ENCODE measurements at regions not wholly inside any gene's neighbourhood (a gene's known extent, or its start where the extent isn't known, plus 50 kb on each side); places are given as distances from the start of the nearest gene placed in this dataset.
"Not testable (repeated sequence)": the region's sequence is repeated elsewhere in the genome, so short reads cannot be mapped to it uniquely, and the experiment has no call there.

DNA sequence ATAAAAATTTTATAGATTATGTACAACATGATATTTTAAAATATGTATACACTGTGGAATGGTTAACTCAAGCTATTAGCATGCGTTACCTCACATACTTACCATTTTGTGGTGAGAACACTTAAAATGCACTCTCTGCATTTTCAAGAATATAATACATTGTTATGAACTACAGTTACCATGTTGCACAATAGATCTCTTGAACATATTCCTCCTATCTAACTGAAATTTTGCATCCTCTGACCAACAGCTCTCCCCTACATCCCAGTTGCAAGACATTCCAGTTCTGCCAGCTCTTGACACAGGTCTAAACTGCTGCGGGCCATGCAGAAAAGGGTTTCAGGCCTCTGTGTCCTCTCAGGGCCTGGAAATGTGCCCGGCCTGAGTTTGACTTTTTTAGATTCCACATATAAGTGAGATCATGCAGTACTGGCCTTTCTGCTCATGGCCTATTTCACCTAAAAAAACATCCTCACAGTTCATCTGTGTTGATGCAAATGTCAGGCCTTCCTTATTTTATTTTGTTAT lies 113.7 kb downstream of the CDCA7 start:
- no peak for DNase-seq

DNA sequence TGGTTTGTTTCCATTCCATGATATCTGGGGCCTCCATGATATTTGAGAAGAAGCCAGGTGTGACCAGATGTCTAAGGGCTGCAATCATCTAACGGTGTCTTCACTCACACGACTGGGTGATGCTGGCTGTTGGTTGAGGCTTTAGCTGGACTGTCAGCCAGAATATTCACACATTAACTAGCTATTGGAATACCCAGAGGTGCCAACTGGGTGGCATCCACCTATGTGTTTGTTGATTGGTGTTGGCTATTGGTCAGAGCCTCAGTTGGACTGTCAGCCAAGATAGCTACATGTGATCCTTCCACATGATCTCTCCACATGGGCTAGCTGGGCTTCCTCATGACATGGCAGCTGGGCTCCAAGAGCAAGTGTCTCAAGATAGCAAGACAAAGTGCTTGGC lies 117.4 kb downstream of the CDCA7 start:
- no peak for DNase-seq

DNA sequence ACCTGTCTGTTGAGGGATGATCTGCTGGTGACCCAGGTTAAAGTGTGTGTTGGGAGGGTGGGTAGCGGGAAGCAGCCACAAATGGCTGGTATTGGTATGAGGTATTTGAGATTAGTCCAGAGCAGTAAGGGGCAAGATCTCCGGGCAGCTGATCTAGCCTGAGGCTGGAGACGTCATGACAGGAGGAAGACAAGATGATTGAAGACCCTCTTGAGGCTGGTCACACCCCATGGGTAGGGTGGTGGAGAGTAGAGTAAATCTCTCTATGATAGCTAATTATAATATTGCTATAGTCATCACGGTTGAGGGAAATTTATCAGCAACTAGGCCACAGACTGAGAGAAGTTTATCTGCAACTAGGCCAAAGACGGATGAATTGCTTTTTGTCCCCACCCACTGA lies 128.5 kb downstream of the CDCA7 start:
- no peak for DNase-seq

DNA sequence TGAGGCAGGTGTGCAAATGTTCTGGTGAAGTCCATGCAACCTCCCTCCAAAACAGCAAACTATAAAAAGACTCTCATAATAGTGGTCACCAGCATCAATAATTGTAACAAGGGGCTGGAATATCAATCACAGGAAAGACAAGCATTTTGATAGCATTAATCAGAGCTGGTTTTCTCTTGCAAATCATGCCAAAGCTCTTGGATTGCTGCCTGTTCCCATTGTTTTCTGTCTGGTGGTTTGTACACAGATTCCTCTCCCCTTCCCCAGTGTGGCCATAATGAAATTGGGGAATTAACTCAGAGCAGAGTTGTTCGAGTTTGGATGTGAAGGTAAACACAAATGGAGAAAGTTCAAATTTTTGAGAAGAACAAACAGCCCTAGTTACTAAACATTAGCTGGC lies 134.2 kb downstream of the CDCA7 start:
- no peak for DNase-seq

DNA sequence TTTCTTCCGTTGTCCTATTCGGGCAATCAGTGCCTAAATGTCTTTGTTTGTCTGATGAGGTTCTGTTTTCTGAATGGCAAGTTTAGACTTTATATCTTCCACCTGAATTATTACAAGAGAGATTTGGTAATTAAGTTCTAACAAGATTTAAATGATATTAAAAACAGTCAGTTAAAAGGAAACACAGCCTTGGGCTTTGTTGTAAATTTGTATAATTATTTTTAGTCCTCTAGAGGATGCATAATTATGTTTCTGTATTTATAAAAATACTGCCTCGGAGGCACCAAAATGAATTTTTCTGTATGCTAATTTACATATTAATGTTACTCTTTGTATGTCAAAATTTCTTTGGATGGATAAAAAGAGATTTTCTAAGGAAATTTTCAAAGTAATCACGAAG lies 136.7 kb downstream of the CDCA7 start:
- DNase-seq, result no peak

DNA sequence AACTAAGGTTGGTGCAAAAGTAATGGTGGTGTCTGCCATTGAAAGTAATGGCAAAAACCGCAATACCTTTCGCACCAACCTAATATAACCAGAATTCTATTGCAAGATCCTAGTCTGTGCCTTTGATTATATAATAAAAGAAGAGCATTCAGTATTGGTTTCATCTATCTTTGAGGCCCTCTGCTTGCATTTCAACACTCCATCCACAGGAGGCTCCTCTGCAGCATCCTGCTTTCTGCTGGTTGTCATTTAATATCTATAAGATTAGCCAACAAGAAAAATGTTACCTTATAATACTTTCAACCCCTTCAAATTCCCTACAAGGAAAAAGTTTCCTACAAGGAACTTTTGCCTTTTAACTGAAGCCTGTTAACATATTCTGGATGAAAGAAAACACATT lies 139.2 kb downstream of the CDCA7 start:
- no peak for DNase-seq

DNA sequence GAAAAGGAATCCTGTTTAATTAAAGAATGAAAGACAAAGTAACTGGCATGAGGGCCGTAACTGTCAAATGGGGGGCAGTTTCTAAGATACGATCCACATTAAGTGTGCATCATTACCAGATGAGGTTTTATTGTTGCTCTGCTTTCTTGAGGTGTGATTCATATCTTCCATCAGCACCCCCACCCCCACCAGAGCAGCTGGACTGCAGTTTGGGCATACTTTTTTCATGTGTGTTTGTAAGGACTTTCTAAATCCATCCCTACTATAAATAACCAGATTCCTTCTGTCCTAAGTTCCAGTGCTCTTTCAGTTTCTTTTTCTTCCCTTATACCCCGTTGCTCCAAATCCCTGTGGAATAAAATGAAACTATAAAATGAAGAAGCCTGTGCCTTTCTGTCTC lies 142.1 kb downstream of the CDCA7 start:
- no peak for DNase-seq

DNA sequence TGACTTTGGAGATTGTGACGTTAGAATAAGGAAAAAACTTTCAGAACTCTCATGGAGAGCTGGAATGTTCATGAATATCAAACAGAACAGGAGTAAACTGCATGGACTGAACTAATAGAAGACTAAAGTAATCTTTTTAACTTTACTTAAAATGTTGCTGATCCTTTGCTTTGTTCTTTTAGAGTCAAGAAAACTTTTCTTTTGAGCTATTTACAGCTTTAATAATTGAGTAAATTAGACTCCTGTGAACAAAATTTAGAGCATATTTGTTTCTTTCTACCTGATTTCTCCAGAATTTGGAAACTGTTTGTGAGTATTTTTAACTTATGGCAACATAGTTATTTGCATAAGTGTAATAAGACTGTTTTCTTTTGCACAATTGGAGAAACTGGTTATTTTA lies 146.3 kb downstream of the CDCA7 start:
- no peak for DNase-seq

DNA sequence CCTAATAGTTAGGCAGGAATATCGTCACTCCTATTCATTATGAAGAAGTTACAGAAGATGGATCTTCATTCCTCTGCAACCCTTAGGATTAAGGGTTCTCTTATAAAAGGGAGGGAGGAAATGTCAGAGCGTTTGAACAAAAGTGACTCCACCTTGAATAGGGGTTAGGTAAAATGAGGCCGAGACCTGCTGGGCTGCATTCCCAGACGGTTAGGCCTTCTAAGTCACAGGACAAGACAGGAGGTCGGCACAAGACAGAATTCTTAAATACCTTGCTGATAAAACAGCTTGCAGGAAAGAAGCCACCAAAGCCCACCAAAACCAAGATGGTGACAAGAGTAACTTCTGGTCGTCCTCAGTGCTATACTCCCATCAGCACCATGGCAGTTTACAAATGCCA lies 147.6 kb downstream of the CDCA7 start:
- no peak for DNase-seq

DNA sequence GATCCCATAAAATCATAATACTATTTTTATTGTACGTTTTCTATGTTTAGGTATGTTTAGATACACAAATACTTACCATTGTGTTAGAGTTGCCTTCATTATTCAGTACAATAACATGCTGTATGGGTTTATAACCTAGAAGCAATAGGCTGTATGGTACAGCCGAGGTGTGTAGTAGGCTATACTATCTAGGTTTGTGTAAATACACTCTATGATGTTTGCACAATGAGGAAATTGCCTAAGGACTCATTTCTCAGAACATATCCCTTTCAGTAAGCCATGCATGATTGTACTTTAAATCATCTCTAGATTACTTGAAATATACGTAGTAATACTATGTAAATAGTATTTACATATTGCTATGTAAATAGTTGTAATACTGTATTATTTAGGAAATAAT lies 156.7 kb downstream of the CDCA7 start:
- no peak for DNase-seq

DNA sequence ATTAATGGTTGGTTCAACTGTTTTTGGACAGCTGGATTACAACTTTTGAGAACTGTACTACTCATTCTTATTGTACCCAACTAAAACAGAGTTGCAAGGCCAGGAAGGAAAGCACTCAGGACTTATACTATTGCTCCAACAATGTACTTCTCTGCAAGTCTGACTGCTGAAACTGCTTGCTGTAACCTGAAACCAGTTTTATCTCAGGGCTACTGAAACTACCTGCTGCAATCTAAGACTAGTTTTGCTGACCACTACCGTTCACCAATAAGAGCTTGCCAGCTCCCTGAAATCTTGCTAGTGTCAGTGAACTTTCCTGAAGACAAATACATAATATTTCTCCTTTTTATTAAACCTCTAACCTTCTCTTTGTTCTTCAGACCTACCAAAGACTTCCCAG lies 157.3 kb downstream of the CDCA7 start:
- DNase-seq, result no peak

DNA sequence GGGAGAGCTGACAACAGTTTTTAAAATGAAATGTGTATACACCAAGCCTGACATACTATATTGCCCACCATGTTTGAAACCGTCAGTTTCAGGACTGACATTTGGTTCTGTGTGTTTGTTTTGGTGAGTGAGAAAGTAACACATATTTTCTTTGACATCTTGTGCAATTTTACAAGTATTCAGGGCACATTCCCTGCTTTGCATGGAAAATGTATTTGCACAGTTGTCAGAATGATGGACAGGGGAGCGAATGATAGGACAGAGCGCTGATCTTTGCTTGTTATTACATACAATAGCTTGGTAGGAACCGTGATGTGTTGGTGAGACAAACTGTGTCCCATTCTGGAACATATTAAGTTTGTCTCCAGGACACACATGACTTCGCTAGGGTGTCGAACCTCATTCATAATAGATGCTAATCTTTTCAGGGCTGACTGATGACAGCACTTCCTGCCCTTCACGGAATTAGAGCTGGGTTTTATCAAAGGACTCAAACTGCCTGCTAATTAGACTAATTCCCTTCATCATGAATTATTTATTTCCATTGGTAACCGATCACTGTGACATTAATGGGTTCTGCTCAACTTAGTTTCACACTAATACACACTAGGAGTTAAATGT lies 158.5 kb downstream of the CDCA7 start:
- DNase-seq, result no peak

DNA sequence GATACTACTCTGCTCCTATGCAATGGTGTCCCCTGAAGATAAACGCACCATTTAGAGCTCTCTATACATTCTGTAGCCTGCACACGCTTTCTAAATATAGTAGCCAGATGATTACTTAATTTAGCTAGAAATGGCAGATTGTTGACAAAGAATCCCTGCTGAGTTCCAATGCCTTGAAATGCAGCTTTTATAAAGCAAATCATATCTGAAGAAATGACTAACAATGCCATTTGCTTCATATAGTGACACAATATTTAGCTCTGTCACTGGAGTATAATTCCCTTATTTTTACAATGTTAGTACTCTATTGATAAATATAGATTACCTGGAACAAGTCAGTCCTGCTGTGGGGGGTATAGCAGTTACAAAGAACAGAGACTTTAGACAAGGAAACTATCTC lies 166.2 kb downstream of the CDCA7 start:
- DNase-seq, result no peak

DNA sequence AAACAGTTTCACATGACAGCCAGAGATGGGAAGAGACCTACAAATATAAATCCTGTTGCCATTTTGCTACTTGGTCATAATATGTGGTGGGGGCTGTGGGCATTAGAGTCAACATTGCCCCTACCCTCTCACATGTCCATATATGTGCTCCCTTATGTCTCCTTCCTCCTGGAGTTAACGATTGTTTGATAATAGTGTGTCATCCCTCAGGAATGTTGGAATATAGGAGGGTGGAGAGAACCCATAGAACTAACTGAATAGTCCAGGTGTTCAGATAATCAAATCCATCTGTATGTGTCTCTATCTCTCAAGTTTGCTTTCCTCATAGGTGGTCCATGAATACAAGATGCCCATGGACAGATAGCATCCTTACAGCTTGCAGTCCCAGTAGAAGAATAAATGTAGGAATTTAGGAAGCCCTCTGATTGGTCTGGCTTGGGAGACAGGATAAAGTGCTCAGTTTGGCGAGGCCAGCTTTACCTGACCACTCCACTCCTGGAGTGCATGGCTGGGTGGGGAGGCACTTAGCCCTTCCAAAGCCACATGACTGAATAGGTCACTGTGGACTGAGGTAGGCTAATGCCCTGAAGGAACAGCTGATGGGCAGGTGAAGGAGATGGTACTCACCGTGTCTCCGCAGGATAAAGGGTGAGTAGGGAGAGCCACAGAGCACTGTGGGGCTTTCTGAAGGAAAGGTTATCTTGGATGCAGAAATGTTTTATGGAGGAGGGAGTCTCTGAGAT lies 166.9 kb downstream of the CDCA7 start:
- DNase-seq, result no peak

DNA sequence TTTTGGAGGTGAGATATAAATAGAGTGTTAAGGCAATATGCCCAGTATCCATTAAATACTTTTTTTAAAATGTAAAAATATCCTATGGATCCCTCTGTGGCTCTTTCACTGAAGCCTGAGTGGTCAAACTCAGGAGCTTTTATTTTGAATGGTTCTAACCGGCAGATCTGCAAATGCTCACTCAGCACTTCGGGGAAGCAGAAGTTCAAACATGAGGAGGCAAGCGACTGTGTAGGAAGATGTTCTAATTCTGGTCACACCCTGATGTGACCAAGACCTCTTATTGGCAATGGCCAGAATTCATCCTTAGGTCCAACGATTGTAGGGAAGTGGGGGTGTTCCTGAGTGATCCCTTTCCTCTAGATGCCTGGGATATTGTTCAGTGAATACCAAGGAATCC lies 168.8 kb downstream of the CDCA7 start:
- DNase-seq, result no peak

DNA sequence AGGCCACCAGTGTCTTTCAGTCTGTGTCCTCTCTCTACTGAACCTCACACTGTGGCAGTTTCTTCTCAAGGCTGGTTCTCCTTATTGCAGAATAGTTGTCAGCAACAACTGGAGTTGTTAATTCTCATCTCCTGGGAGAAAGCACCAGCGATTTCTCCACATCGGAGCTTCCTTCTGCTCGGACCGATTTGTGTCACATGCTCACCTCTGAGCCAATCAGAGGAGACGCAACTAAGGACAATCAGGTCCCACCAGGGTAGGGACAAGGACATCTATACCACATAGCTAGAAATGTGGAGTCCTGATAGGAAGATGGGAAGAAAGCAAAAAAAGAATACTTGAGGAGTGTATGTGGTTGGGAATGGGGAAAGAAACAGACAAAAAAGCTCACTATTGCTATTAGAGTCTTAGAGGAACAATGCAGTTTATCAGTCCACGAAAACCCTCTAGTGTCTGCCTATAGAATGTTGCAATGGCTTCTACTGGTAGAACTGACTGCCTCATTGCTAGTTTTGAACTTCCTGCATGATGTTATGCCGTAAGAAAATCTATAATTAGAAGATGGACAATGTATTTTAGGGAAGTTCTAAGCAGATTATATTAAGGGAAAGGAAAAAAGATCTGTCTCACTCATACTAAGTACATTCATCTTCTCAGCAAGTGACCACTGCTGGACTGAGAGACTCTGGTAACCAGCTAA lies 169.7 kb downstream of the CDCA7 start:
- DNase-seq, result no peak

DNA sequence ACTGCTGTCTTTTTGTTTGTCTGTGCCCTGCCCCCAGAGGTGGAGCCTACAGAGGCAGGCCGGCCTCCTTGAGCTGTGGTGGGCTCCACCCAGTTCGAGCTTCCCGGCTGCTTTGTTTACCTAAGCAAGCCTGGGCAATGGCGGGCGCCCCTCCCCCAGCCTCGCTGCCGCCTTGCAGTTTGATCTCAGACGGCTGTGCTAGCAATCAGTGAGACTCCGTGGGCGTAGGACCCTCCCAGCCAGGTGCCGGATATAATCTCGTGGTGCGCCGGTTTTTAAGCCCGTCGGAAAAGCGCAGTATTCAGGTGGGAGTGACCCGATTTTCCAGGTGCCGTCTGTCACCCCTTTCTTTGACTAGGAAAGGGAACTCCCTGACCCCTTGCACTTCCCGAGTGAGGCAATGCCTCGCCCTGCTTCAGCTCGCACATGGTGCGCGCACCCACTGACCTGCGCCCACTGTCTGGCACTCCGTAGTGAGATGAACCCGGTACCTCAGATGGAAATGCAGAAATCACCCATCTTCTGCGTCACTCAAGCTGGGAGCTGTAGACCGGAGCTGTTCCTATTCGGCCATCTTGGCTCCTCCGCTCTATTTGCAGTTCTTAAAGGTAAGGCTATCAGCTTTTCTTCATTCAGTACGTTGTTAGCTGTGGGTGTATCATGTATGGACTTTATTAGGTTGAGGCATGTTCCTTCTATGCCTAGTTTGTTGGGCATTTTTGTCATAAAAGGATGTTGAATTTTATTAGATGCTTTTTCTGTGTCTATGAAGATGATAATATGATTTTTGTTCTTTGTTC lies 178.3 kb downstream of the CDCA7 start:
- not testable (repeated sequence) for DNase-seq

DNA sequence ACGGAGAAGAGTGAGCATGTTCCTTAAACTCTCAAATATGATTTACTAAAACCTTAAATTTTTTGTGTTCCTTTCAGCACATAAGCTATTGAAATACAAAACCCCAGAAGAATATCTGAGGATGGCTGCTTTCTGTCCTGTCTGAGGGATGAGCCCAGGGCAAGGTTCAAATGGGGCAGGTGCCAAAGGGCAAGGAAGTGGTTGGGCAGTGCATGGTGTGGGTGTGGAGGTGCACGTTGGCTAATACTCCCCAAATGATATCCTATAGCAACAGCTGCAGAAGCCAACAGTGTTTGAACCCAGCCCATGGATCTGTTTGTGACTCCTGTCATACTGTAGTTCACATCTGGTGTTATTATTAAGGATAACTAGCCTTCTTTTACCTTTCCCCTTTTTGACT lies 183.0 kb downstream of the CDCA7 start:
- DNase-seq, result no peak

DNA sequence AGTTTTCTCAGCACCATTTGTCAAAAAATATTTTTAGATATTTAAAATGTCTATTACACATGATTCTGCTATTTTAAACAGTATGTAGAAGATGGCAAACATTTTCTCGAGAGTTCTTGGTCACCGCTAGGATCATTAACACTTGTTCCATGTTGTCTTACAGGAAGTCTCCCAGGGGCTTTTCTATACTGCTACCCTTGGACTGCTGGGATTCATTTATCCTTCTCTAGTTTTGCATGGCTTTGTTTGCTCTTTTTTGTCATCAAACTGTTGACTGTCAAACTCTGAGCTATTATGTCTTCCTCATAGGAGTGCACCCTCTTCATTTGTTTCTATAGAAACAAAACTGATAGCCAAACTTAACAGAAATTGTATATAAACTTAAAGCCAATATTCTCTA lies 184.9 kb downstream of the CDCA7 start:
- DNase-seq, result no peak

DNA sequence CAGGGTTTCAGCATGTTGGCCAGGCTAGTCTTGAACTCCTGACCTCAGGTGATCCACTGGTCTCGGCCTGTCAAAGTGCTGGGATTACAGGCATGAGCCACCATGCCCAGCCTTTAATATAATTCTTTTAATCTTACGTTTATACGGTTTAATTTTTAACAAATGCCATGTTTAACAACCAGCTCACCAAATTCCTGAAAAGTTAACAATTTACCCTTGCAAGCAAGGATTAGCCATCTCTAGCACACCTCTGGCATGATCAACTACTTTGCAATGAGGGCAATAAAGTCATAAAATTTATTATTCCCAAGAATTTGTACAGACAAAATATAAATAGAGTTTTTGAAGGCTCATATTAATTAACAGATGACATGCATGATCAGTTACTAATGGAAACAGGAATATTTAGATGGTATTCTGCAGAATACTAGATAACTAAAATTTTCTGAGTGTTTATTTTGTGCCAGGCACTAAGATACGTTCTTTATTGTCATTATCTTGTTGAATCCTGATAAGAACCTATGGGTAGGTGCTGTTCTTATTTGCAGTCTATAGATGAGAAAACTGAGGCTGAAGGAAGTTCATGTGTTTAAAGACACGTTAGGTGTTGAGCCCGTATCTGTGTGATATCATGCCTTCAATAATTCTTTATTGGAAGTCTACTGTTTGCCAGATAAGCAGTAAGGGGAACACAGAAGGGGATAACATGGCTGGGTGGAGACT lies 190.1 kb downstream of the CDCA7 start:
- no peak for DNase-seq

DNA sequence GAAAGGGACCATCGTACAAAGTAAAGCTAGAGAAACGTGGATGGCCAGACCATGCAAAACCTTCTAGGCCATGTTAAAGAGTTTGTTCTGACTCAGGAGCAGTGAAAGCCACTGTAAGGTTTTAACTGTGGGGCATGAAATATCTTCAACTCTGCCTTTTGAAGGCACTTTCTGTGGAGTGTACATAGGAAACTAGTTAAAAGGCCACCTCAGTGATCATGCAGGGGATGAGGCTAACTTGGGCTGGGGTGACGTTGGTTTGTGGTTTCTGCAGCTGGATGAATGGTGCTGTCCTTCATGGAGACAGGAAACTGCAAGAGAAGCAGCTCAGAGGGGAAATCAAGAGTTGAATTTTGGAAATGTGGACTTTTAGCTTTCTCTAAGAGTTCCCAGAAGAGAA lies 190.7 kb downstream of the CDCA7 start:
- DNase-seq, result no peak

DNA sequence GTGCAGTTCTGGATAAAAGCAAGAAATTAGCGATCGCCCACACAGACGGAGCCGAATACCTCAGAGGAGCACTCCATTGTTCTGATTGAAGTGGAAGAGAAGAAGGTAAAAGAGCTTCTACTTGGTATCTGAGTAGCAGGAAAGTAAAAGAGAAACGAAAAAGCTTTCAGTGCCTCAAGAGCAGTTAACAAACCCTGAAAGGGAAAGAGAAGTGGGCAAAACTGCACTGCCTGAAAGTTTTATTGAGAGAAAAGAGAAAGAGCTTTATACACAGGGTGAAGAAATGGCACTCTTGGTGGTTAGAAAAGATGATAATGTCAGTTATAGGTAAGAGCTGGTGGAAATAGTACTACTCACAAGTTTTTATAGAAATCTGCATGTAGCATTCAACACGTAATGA lies 192.8 kb downstream of the CDCA7 start:
- DNase-seq, result no peak

DNA sequence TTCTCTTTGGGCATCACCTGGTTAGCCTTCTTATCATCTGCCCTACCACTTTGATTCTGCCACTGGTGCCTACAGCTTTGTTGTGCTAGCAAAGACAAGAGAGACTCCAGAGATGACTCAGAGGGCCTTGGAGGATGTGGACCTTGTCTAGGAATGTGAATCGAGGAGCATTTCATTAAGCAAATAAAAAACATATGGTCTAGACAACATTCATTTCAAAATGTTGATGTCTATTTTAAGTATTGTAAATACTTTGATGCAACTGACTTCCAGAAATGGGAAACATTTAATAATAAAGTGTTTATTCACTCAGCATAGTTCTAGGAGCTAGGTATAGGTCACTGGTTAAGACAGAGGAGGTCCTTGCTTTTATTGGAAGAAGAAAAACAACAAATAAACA lies 195.5 kb downstream of the CDCA7 start:
- DNase-seq, result no peak

Measured in stimulated activated CD4-positive, alpha-beta T cell treated with anti-CD3 and anti-CD28 coated beads, Interleukin-1b, Interleukin-23, amount 100 ng/mL, for 48 hours (primary cell).